ENCODE measurements at regions not wholly inside any gene's neighbourhood (a gene's known extent, or its start where the extent isn't known, plus 50 kb on each side); places are given as distances from the start of the nearest gene placed in this dataset.

DNA sequence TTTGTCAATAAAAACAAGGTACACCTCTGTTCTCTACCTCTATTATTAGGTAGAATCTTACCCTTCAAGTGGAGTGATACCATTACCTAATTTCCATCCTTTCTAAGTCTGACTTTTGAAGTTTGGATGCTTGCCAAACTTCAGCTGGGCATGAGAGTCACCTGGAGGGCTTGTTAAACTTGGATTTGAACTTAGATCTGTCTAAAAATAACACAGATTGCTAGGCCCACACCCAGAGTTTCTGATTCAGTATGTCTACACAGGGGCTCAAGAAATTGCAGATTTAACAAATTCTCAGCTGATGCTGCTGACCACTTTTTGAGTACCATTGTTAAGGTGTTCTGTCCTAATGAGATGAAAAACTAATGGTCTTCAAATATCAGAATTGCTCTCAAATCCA lies 512.2 kb downstream of the LMO7 start:
- Histone ChIP-seq H3K27me3 (ENCODE audit: control insufficient read depth, insufficient read depth, low read length) (no peaks in the 10 kb centered on the region), H3K4me1 (ENCODE audit: control insufficient read depth, insufficient read depth, low read length) (no peaks in the 10 kb centered on the region), H3K9me3 (ENCODE audit: control insufficient read depth, insufficient read depth, low read depth, low read length) (no peaks in the 10 kb centered on the region), H3K4me3 (ENCODE audit: low read depth in 2 of 2, low read length in 2 of 2) (no peak overlapping the region), H3K36me3 (ENCODE audit: control insufficient read depth, insufficient read depth, low read length) (no peaks in the 10 kb centered on the region), H3K27ac (ENCODE audit: low read length) (no peak overlapping the region)
- TF ChIP-seq POLR2AphosphoS5 (IDR thresholded peaks at IDR 0.05; ENCODE audit: low read depth, low read length) (no peak), TCF7L2 (IDR thresholded peaks at IDR 0.05; ENCODE audit: low read depth, low read length) (no peak), SIN3A (IDR thresholded peaks at IDR 0.05; ENCODE audit: borderline replicate concordance, insufficient read depth, low read depth, low read length) (no peak)
- TF ChIP-seq, protein P1, sequence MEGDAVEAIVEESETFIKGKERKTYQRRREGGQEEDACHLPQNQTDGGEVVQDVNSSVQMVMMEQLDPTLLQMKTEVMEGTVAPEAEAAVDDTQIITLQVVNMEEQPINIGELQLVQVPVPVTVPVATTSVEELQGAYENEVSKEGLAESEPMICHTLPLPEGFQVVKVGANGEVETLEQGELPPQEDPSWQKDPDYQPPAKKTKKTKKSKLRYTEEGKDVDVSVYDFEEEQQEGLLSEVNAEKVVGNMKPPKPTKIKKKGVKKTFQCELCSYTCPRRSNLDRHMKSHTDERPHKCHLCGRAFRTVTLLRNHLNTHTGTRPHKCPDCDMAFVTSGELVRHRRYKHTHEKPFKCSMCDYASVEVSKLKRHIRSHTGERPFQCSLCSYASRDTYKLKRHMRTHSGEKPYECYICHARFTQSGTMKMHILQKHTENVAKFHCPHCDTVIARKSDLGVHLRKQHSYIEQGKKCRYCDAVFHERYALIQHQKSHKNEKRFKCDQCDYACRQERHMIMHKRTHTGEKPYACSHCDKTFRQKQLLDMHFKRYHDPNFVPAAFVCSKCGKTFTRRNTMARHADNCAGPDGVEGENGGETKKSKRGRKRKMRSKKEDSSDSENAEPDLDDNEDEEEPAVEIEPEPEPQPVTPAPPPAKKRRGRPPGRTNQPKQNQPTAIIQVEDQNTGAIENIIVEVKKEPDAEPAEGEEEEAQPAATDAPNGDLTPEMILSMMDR (IDR thresholded peaks at IDR 0.05) = no peak
- TF ChIP-seq, protein P2, sequence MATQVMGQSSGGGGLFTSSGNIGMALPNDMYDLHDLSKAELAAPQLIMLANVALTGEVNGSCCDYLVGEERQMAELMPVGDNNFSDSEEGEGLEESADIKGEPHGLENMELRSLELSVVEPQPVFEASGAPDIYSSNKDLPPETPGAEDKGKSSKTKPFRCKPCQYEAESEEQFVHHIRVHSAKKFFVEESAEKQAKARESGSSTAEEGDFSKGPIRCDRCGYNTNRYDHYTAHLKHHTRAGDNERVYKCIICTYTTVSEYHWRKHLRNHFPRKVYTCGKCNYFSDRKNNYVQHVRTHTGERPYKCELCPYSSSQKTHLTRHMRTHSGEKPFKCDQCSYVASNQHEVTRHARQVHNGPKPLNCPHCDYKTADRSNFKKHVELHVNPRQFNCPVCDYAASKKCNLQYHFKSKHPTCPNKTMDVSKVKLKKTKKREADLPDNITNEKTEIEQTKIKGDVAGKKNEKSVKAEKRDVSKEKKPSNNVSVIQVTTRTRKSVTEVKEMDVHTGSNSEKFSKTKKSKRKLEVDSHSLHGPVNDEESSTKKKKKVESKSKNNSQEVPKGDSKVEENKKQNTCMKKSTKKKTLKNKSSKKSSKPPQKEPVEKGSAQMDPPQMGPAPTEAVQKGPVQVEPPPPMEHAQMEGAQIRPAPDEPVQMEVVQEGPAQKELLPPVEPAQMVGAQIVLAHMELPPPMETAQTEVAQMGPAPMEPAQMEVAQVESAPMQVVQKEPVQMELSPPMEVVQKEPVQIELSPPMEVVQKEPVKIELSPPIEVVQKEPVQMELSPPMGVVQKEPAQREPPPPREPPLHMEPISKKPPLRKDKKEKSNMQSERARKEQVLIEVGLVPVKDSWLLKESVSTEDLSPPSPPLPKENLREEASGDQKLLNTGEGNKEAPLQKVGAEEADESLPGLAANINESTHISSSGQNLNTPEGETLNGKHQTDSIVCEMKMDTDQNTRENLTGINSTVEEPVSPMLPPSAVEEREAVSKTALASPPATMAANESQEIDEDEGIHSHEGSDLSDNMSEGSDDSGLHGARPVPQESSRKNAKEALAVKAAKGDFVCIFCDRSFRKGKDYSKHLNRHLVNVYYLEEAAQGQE (IDR thresholded peaks at IDR 0.05; ENCODE audit: insufficient read depth in 1 of 2, low read depth in 2 of 2, low read length in 1 of 2) = no peak
- intact Hi-C loops (cut with micrococcal nuclease; ENCODE audit: unreplicated experiment) (no loop called here), in situ Hi-C loops (cut with HindIII; ENCODE audit: low pct_unique_long_range_greater_than_20kb, low sequenced_read_pairs) (no loop called here)
- CTCF ChIA-PET = no interaction called here
- DNase-seq (ENCODE audit: low read depth, low spot score) (no peak), ATAC-seq (no peak)
- POLR2A ChIA-PET = no interaction called here
- BruUV-seq (replicated peaks) = no TSS peak

DNA sequence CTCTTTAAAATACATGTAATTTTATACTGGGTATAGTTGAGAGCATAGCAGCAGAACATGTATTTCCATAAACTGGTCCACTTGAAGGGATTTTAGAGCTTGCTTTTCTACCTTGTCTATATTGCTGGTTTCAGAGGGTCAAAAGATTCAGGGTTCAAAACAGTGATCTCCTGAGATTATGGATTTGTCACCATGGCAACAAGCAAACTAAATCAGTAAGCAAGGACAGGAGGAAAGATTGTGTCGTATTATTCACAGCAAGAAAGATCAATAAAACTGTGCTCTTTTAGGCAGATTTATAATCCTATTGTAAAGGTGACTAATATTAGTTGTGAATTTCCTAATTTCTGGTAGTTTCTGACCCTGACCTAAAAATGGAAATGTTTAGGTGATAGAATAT lies 496.4 kb downstream of the LMO7 start:
- CTCF ChIA-PET = no interaction called here
- in situ Hi-C loops (cut with HindIII; ENCODE audit: low pct_unique_long_range_greater_than_20kb, low sequenced_read_pairs) = no loop called here
- no TSS peak for BruUV-seq (replicated peaks)

More for the DNA sequence above, 496.4 kb downstream of the LMO7 start:
- no peaks in the 10 kb centered on the region for H3K4me1 ChIP-seq (ENCODE audit: control insufficient read depth, insufficient read depth, low read length)
- no peaks in the 10 kb centered on the region for H3K36me3 ChIP-seq (ENCODE audit: control insufficient read depth, insufficient read depth, low read length)
- H3K4me3 ChIP-seq (ENCODE audit: low read depth in 2 of 2, low read length in 2 of 2) = no peak overlapping the region
- DNase-seq (ENCODE audit: low read depth, low spot score) (no peak), ATAC-seq (no peak)
- no peaks in the 10 kb centered on the region for H3K9me3 ChIP-seq (ENCODE audit: control insufficient read depth, insufficient read depth, low read depth, low read length)
- no peak overlapping the region for H3K27ac ChIP-seq (ENCODE audit: low read length)
- POLR2A ChIA-PET = no interaction called here
- no peaks in the 10 kb centered on the region for H3K27me3 ChIP-seq (ENCODE audit: control insufficient read depth, insufficient read depth, low read length)
- no peak for TF ChIP-seq TCF7L2 (IDR thresholded peaks at IDR 0.05; ENCODE audit: low read depth, low read length)
- TF ChIP-seq POLR2AphosphoS5 (IDR thresholded peaks at IDR 0.05; ENCODE audit: low read depth, low read length) = no peak
- no peak for TF ChIP-seq SIN3A (IDR thresholded peaks at IDR 0.05; ENCODE audit: borderline replicate concordance, insufficient read depth, low read depth, low read length)
- TF ChIP-seq, protein P1 (IDR thresholded peaks at IDR 0.05) = no peak
- TF ChIP-seq, protein P2 (IDR thresholded peaks at IDR 0.05; ENCODE audit: insufficient read depth in 1 of 2, low read depth in 2 of 2, low read length in 1 of 2) = no peak
- intact Hi-C loops (cut with micrococcal nuclease; ENCODE audit: unreplicated experiment) = no loop called here

Data from Panc1 (cell line).